Osteoblast (primary cell): ENCODE measurements at regions not wholly inside any gene's neighbourhood (a gene's known extent, or its start where the extent isn't known, plus 50 kb on each side); places are given as distances from the start of the nearest gene placed in this dataset.

Source experiments
- DNase-seq: peaks from one replicate; pipeline ENCODE4 v3.0.0; 2011; ENCODE audit warnings: low spot score, mixed read lengths; ENCODE audit not compliant: insufficient read length; ENCODE audit errors: missing footprints
- H2AFZ ChIP-seq: 2 replicates; pipeline ENCODE4 v1.6.0; 2011; ENCODE audit warnings: mild to moderate bottlenecking, low read length
- H3K27ac ChIP-seq: 2 replicates; pipeline ENCODE4 v1.5.1; 2011; ENCODE audit warnings: mild to moderate bottlenecking, low read depth, low read length, moderate library complexity
- H3K27me3 ChIP-seq: 2 replicates; pipeline ENCODE4 v1.6.0; 2012; ENCODE audit warnings: mild to moderate bottlenecking, control low read depth, inconsistent platforms, low read length, moderate library complexity; ENCODE audit not compliant: insufficient read depth
- H3K36me3 ChIP-seq: 2 replicates; pipeline ENCODE4 v1.5.1; 2011; ENCODE audit warnings: mild to moderate bottlenecking, low read length, control low read depth, moderate library complexity; ENCODE audit not compliant: insufficient read depth
- H3K4me1 ChIP-seq: 2 replicates; pipeline ENCODE4 v1.5.1; 2011; ENCODE audit warnings: mild to moderate bottlenecking, low read length, control low read depth, moderate library complexity; ENCODE audit not compliant: insufficient read depth
- H3K4me2 ChIP-seq: 2 replicates; pipeline ENCODE4 v1.6.0; 2011; ENCODE audit warnings: mild to moderate bottlenecking, low read length; ENCODE audit not compliant: insufficient read depth
- H3K4me3 ChIP-seq: fragments of 200-600 bp; sonication (generic); 3 replicates; pipeline ENCODE4 v1.5.1; 2012; ENCODE audit warnings: mild to moderate bottlenecking, low read length, inconsistent platforms; ENCODE audit not compliant: insufficient read depth
- H3K79me2 ChIP-seq: 2 replicates; pipeline ENCODE4 v1.6.0; 2012; ENCODE audit warnings: mild to moderate bottlenecking, low read length, control low read depth, inconsistent platforms; ENCODE audit not compliant: insufficient read depth
- H3K9me3 ChIP-seq: 2 replicates; pipeline ENCODE4 v1.5.1; 2011; ENCODE audit warnings: low read depth, low read length, control low read depth
- H4K20me1 ChIP-seq: 2 replicates; pipeline ENCODE4 v1.6.0; 2012; ENCODE audit warnings: mild to moderate bottlenecking, low read length, control low read depth; ENCODE audit not compliant: insufficient read depth
- CTCF ChIP-seq: IDR thresholded peaks from 2 replicates; pipeline ENCODE4 v1.5.1; 2011; ENCODE audit warnings: mild to moderate bottlenecking, low read depth, low read length, moderate library complexity; ENCODE audit errors: extremely low read depth

DNA sequence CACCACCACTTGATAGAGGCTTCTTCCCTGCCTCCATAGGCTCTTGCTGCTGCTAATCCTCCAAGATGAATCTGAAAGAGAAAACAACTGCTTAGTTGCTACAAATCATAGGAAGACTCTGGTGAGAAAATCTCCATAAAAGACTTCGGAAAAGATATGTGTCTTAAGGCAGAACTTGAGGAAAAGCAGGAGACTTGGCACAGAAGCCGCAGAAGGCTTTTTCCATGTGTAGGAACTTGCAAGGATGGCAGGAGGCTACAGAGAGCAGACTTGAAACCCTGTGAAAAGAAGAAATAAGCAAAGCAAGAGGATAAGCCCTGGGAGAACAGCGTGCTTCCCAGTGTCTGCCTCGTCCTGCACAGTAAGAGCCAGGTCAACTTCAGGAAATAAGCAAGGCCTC, 128.2 kb upstream of the NDUFV2 start:
- Histone ChIP-seq H3K27ac (no peak overlapping the region), H4K20me1 (no peaks in the 10 kb centered on the region), H3K27me3 (no peaks in the 10 kb centered on the region), H2AFZ (no peak overlapping the region), H3K4me3 (no peak overlapping the region), H3K4me1 (peaks cover 5% of the 10 kb centered on the region), H3K4me2 (no peak overlapping the region), H3K79me2 (no peaks in the 10 kb centered on the region), H3K36me3 (no peaks in the 10 kb centered on the region), H3K9me3 (no peaks in the 10 kb centered on the region)
- TF ChIP-seq CTCF, result no peak
- no peak for DNase-seq

DNA sequence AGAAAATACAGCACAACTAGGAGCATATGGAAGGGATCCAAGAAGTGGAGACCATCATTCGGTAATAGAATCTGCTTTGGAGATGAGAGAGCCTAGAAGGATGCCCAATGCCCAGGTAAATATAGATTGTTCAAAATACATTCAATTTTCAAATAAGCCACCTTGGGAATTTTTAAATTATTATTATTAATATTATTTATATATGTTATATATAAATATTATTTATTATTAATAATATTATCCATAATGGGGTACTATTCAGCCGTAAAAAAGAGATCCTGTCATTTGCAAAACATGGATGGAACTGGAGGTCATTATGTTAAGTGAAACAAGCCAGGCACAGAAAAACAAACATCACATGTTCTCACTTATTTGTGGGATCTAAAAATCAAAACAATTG, 127.8 kb upstream of the NDUFV2 start:
- H3K27me3 ChIP-seq, result no peaks in the 10 kb centered on the region
- H3K27ac ChIP-seq, result no peak overlapping the region
- no peaks in the 10 kb centered on the region for H3K79me2 ChIP-seq
- DNase-seq, result no peak
- H3K36me3 ChIP-seq, result no peaks in the 10 kb centered on the region
- no peak for TF ChIP-seq CTCF
- peaks cover 4% of the 10 kb centered on the region for H3K4me1 ChIP-seq
- no peaks in the 10 kb centered on the region for H4K20me1 ChIP-seq
- no peak overlapping the region for H3K4me3 ChIP-seq
- H3K4me2 ChIP-seq, result no peak overlapping the region
- no peak overlapping the region for H2AFZ ChIP-seq
- H3K9me3 ChIP-seq, result no peaks in the 10 kb centered on the region

GRCh38 chr18:8975624-8976023, 126.9 kb upstream of the NDUFV2 start:
- no peaks in the 10 kb centered on the region for H4K20me1 ChIP-seq
- no peaks in the 10 kb centered on the region for H3K9me3 ChIP-seq
- no peaks in the 10 kb centered on the region for H3K27me3 ChIP-seq
- H3K4me1 ChIP-seq, result no peaks in the 10 kb centered on the region
- H3K4me3 ChIP-seq, result no peak overlapping the region
- no peak overlapping the region for H3K4me2 ChIP-seq
- no peaks in the 10 kb centered on the region for H3K36me3 ChIP-seq
- H3K27ac ChIP-seq, result no peak overlapping the region
- no peak for TF ChIP-seq CTCF
- peak overlapping the region; percentile 39 for H2AFZ ChIP-seq
- DNase-seq, result no peak
- no peaks in the 10 kb centered on the region for H3K79me2 ChIP-seq

GRCh38 chr18:8976606-8977005, 125.9 kb upstream of the NDUFV2 start:
- H3K9me3 ChIP-seq, result no peaks in the 10 kb centered on the region

More at GRCh38 chr18:8976606-8977005, 125.9 kb upstream of the NDUFV2 start:
- no peak overlapping the region for H2AFZ ChIP-seq
- no peaks in the 10 kb centered on the region for H3K4me1 ChIP-seq
- no peaks in the 10 kb centered on the region for H4K20me1 ChIP-seq
- no peaks in the 10 kb centered on the region for H3K79me2 ChIP-seq
- H3K4me2 ChIP-seq, result no peak overlapping the region
- H3K27me3 ChIP-seq, result no peaks in the 10 kb centered on the region
- H3K4me3 ChIP-seq, result no peak overlapping the region
- no peak for DNase-seq
- no peak for TF ChIP-seq CTCF
- no peak overlapping the region for H3K27ac ChIP-seq
- no peaks in the 10 kb centered on the region for H3K36me3 ChIP-seq
